GM21515 (cell line): ENCODE measurements at regions not wholly inside any gene's neighbourhood (a gene's known extent, or its start where the extent isn't known, plus 50 kb on each side); places are given as distances from the start of the nearest gene placed in this dataset.

Source experiments
- ATAC-seq: cut with Tn5 transposase; IDR thresholded peaks from one replicate; pipeline ENCODE4 v1.9.1; 2021; ENCODE audit not compliant: unreplicated experiment

GRCh38 chr7:22913158-22913557 is 90.5 kb upstream of the TOMM7 start:
- no peak for ATAC-seq

GRCh38 chr7:22911889-22912288 is 89.2 kb upstream of the TOMM7 start:
- ATAC-seq = no peak

DNA sequence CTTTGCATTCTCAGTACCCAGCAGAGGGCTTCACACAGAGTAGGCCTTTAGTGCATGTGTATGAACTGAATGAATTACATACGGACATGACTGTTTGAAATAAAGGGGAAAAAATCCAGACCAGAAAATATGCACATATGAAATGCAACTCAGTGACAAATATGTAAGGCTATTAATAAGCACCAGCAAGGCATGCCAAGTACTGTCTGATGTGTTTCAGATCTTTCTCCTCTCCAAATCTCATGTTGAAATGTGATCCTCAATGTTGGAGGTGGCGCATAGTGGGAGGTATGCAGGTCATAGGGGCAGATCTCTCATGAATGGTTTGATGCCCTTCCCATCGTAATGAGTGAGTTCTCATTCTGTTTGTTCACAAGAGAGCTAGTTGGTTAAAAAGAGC is 87.3 kb upstream of the TOMM7 start:
- ATAC-seq = no peak

GRCh38 chr7:22907805-22908204 is 85.2 kb upstream of the TOMM7 start:
- ATAC-seq = no peak

- no peak for ATAC-seq
These were observed 78.1 kb upstream of the TOMM7 start for GRCh38 chr7:22900784-22901183.

- no peak for ATAC-seq
These were observed 77.5 kb upstream of the TOMM7 start for GRCh38 chr7:22900101-22900500.

- ATAC-seq = no peak
These were observed 74.3 kb upstream of the TOMM7 start for GRCh38 chr7:22896917-22897316.

DNA sequence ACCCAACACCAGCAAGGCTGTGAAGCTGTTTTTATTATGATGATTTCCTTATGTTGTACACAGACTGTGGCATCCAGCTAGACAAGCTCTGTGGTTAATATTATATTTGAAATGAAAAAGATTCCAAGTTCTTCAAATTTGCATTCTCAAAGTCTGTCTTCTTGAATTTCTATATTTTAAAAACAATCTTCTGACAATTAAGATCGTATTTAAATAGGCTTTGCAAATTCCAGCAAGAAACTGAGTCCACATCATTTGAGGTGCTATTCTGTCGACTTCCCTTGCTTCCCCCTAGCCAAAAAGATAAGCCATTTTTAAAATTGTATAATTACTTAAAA is 73.1 kb upstream of the TOMM7 start:
- no peak for ATAC-seq

- ATAC-seq = no peak
These were observed 72.6 kb upstream of the TOMM7 start for GRCh38 chr7:22895140-22895827.

- no peak for ATAC-seq
These were observed 71.9 kb upstream of the TOMM7 start for GRCh38 chr7:22894546-22894945.

DNA sequence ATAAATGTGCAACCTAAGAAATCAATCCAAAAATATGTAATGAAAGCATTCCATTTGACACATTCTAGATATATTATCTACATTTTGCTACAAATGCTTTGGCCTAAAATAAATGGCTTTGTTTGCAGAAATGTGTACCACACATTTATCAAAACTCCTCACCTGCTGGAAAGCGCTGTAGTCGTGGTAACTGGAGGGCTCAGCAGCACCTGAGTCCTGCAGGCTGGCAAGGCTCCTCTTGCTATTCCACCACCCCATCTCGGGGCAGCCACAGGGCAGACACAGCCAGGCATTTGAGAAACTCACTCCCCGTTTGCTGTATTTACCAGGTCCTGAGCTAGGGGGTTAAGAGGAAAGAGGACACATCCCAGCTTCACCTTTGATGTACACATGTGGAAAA is 68.1 kb upstream of the TOMM7 start:
- ATAC-seq = no peak

DNA sequence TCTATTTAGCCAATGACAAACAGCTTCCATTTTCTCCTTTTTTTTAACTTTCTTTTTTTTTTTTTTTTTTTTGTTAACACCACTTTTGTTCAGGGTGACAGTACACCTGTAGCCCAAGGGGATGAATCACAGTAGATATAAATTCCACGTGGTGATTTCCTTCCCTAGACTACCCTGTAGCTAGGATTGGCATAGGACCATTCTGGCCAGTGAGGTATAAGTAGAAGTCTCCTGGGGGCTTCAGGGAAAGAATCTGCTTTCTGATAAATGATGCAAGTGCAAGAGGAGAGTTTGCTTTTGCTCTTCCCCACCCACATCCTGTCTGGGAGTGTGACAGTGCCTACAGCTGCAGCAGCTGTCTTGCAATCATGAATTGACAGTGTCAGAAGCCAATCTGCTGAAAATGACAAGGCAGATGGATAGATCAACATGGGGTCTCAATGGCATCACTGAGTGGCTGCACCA is 63.2 kb upstream of the TOMM7 start:
- ATAC-seq = peak; percentile 88

DNA sequence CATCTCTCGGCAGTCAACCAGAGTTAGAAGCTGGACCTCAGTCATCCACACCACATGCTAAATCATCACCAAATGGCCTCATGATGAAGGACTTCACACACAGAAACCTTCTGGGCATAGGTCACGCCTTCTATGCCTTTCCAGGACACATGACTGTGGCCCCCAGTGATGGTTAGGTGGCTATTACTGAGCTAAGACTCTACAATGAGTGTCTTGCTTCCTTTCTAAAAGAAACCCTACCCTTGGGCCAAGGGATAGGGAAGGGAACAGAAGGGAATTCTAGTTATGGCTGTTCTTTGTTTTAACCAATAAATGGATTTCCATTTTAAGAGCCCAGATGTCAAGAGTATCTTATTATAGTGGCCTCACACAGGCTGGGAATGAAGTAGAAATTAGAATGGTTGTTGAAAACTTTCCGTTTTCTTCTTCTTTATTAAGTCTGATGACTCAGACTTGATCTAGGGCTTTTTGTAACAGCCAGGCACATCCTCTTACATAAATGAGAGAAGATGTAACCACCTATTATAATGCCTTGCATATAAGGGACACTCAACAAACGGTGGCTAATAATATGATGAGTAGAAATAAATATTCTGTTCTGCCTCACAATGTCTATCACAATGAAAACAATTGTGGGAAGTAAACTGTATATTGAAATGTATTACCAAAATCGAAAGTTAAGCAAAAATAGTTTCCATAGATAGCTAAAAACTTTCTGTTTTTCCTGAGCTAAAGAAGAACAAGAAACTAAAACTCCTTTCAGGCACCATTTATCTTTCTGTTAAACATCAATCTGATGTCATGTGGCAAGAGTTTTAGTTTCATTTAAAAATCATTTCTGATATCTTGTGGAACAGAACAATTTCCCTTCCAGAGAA is 62.5 kb upstream of the TOMM7 start:
- peak; percentile 58 for ATAC-seq

- ATAC-seq = no peak
These were observed 59.5 kb upstream of the TOMM7 start for GRCh38 chr7:22882106-22882505.

- ATAC-seq = no peak
These were observed 57.2 kb upstream of the TOMM7 start for GRCh38 chr7:22879709-22880306.

DNA sequence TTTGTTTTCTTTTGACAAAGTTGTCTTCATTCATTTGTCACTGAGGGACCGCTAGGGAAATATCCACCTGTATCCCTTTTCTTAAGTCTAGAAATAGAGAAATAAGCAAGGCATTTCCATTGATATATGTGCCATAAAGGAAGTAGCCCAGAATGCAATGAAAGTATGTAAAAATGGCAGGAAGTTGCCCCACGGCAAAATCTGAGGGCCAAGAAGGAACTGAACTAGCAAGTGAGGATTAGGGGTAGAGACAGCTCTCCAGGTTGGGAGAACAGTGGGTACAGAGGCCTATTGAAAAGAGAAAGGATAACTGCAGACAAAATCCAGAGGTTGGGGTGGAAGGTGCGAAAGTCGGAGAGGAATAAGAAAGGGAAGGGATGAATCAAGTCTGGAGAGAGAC is 56.6 kb upstream of the TOMM7 start:
- no peak for ATAC-seq

DNA sequence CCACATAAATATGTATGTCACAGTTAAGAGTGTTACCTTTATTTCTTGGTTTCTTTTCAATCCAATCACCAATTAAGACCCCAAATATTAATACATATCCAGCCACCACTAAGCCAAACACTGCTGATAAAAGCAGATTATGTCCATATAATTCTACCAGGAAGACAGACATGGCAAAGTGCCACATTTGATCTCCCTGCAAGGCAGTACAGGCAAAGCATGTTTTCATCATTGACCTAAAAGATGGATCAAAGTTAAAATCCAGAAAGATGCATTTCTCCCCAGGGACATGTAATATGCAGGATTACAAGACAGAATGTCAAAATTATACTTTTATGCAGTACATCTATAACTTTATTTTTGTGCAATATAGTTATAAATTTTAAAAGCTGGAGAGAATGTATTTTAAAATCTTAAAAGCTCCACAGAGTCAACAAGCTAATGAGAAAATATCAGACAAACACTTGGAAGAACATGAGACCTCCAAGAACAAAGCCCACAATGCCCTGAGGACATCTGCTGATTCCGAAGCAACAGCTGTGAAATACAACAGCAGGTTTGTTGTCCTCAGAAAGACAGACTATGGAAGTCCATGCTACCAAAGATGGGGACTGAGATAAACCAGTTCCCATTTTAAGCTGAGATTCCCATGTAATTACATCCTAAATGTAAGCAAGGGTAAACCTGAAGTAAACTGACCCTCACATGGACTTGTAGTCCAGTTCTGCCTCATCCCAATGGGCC is 54.5 kb upstream of the TOMM7 start:
- ATAC-seq = no peak

GRCh38 chr7:22875470-22875869 is 52.8 kb upstream of the TOMM7 start:
- ATAC-seq = no peak

- ATAC-seq = no peak
These were observed 52.3 kb upstream of the TOMM7 start for GRCh38 chr7:22874904-22875303.
